ENCODE measurements at regions not wholly inside any gene's neighbourhood (a gene's known extent, or its start where the extent isn't known, plus 50 kb on each side); places are given as distances from the start of the nearest gene placed in this dataset.

- no peak for TF ChIP-seq CTCF (IDR thresholded peaks at IDR 0.05)
- no peak overlapping the region for H3K4me2 ChIP-seq (replicated peaks; ENCODE audit: extremely low read depth, low read length, poor library complexity, severe bottlenecking)
- H3K9me3 ChIP-seq (replicated peaks in 1 of 2; ENCODE audit: control insufficient read depth in 1 of 2, insufficient read depth in 1 of 2, low read length in 2 of 2), result no peaks in the 10 kb centered on the region
- H3K4me3 ChIP-seq (replicated peaks in 1 of 3; ENCODE audit: low read depth in 2 of 3, low read length in 3 of 3), result no peak overlapping the region
- WGBS (ENCODE audit: insufficient coverage), result no CpG with 5 or more reads among the region's 2 CpGs
- H3K9ac ChIP-seq (ENCODE audit: insufficient read depth, low read length, poor library complexity, severe bottlenecking), result no peak overlapping the region
- H3K79me2 ChIP-seq (ENCODE audit: insufficient read depth, low read length), result no peaks in the 10 kb centered on the region
- no peak overlapping the region for H2AFZ ChIP-seq (ENCODE audit: insufficient read depth, low read depth, low read length, poor library complexity, severe bottlenecking)
- intact Hi-C loops (cut with micrococcal nuclease), result no loop called here
- H4K20me1 ChIP-seq (ENCODE audit: insufficient read depth, low read length), result no peaks in the 10 kb centered on the region
- Mint-ChIP-seq H3K36me3 (no peaks in the 10 kb centered on the region), H3K27ac (no peak overlapping the region), H3K4me1 (no peaks in the 10 kb centered on the region), H3K9me3 (peaks cover 0 to 3% (median 0%) of the 10 kb centered on the region in 7 donors), H3K4me3 (no peak overlapping the region), H3K27me3 (ENCODE audit: low read depth in 3 of 3) (peaks cover 0 to 4% (median 0%) of the 10 kb centered on the region in 3 donors)
- DNase-seq, result no peak
- H3K36me3 ChIP-seq (replicated peaks in 1 of 2; ENCODE audit: control insufficient read depth in 1 of 2, insufficient read depth in 2 of 2, low read length in 2 of 2), result no peaks in the 10 kb centered on the region
- no peak overlapping the region for H3K27ac ChIP-seq (ENCODE audit: low read depth in 1 of 2, low read length in 2 of 2)
- no peaks in the 10 kb centered on the region for H3K27me3 ChIP-seq (ENCODE audit: control insufficient read depth in 2 of 2, insufficient read depth in 2 of 2, low read length in 2 of 2)
- H3K4me1 ChIP-seq (ENCODE audit: control insufficient read depth in 1 of 2, insufficient read depth in 2 of 2, low read length in 2 of 2), result no peaks in the 10 kb centered on the region
These were observed 462.2 kb upstream of the TMPO start for GRCh38 chr12:98053202-98053601.

GRCh38 chr12:98057701-98058100, 457.7 kb upstream of the TMPO start:
- no CpG with 5 or more reads among the region's 1 CpG for WGBS (ENCODE audit: insufficient coverage)
- DNase-seq, result no peak
- Histone ChIP-seq H2AFZ (ENCODE audit: insufficient read depth, low read depth, low read length, poor library complexity, severe bottlenecking) (no peak overlapping the region), H3K4me3 (replicated peaks in 1 of 3; ENCODE audit: low read depth in 2 of 3, low read length in 3 of 3) (no peak overlapping the region), H3K9ac (ENCODE audit: insufficient read depth, low read length, poor library complexity, severe bottlenecking) (no peak overlapping the region), H3K4me1 (ENCODE audit: control insufficient read depth in 1 of 2, insufficient read depth in 2 of 2, low read length in 2 of 2) (no peaks in the 10 kb centered on the region), H3K4me2 (replicated peaks; ENCODE audit: extremely low read depth, low read length, poor library complexity, severe bottlenecking) (no peak overlapping the region), H3K79me2 (ENCODE audit: insufficient read depth, low read length) (no peaks in the 10 kb centered on the region), H3K9me3 (replicated peaks in 1 of 2; ENCODE audit: control insufficient read depth in 1 of 2, insufficient read depth in 1 of 2, low read length in 2 of 2) (no peaks in the 10 kb centered on the region), H3K27ac (ENCODE audit: low read depth in 1 of 2, low read length in 2 of 2) (no peak overlapping the region), H4K20me1 (ENCODE audit: insufficient read depth, low read length) (no peaks in the 10 kb centered on the region), H3K36me3 (replicated peaks in 1 of 2; ENCODE audit: control insufficient read depth in 1 of 2, insufficient read depth in 2 of 2, low read length in 2 of 2) (no peaks in the 10 kb centered on the region), H3K27me3 (ENCODE audit: control insufficient read depth in 2 of 2, insufficient read depth in 2 of 2, low read length in 2 of 2) (no peaks in the 10 kb centered on the region)
- intact Hi-C loops (cut with micrococcal nuclease), result no loop called here
- Mint-ChIP-seq H3K27ac (no peak overlapping the region), H3K27me3 (ENCODE audit: low read depth in 3 of 3) (peaks cover 0 to 2% (median under 1%) of the 10 kb centered on the region in 3 donors), H3K36me3 (no peaks in the 10 kb centered on the region), H3K4me1 (no peaks in the 10 kb centered on the region), H3K4me3 (no peak overlapping the region), H3K9me3 (no peaks in the 10 kb centered on the region)
- TF ChIP-seq CTCF (IDR thresholded peaks at IDR 0.05), result no peak
